OCI-LY1 (cell line): ENCODE measurements at regions not wholly inside any gene's neighbourhood (a gene's known extent, or its start where the extent isn't known, plus 50 kb on each side); places are given as distances from the start of the nearest gene placed in this dataset.
"Not testable (repeated sequence)": the region's sequence is repeated elsewhere in the genome, so short reads cannot be mapped to it uniquely, and the experiment has no call there.

Experiments
- H2AFZ ChIP-seq: fragments of 200-600 bp; sonication (generic), shearing (Covaris generic); 2 replicates; pipeline ENCODE4 v1.6.0; 2014; ENCODE audit warnings: antibody characterized with exemption, mild to moderate bottlenecking, low read length
- H3F3A ChIP-seq: fragments of 200-600 bp; sonication (generic), shearing (Covaris generic); 2 replicates; pipeline ENCODE4 v1.6.0; 2014; ENCODE audit warnings: mild to moderate bottlenecking, antibody characterized with exemption, low read length, moderate library complexity; ENCODE audit not compliant: insufficient read depth
- H3K27ac ChIP-seq: fragments of 200-600 bp; sonication (generic); 2 replicates; pipeline ENCODE4 v1.5.1; 2014; ENCODE audit warnings: low read length, mixed run types, mild to moderate bottlenecking, low read depth; ENCODE audit not compliant: poor library complexity, severe bottlenecking
- H3K27me3 ChIP-seq: fragments of 200-600 bp; sonication (generic); 2 replicates; pipeline ENCODE4 v1.6.0; 2014; ENCODE audit warnings: antibody characterized with exemption, mild to moderate bottlenecking, low read length, moderate library complexity; ENCODE audit not compliant: insufficient read depth
- H3K36me3 ChIP-seq: fragments of 200-600 bp; sonication (generic); 2 replicates; pipeline ENCODE4 v1.6.1; 2014; ENCODE audit warnings: mild to moderate bottlenecking, antibody characterized with exemption, low read length, moderate library complexity, mixed read lengths; ENCODE audit not compliant: insufficient read depth
- H3K4me1 ChIP-seq: fragments of 200-600 bp; sonication (generic); 2 replicates; pipeline ENCODE4 v1.5.1; 2014; ENCODE audit warnings: mild to moderate bottlenecking, low read length, moderate library complexity; ENCODE audit not compliant: insufficient read depth, severe bottlenecking
- H3K4me2 ChIP-seq: fragments of 200-600 bp; sonication (generic), shearing (Covaris generic); 2 replicates; pipeline ENCODE4 v1.6.1; 2014; ENCODE audit warnings: low read length
- H3K4me3 ChIP-seq: fragments of 200-600 bp; sonication (generic); 2 replicates; pipeline ENCODE4 v1.5.1; 2014; ENCODE audit warnings: low read length, low read depth, mild to moderate bottlenecking, mixed read lengths; ENCODE audit not compliant: poor library complexity, severe bottlenecking
- H3K79me2 ChIP-seq: fragments of 200-600 bp; shearing (Covaris generic); 2 replicates; pipeline ENCODE4 v1.6.1; 2016; ENCODE audit warnings: mixed run types, low read length, mixed read lengths; ENCODE audit not compliant: insufficient read depth
- H3K9ac ChIP-seq: fragments of 200-600 bp; sonication (generic), shearing (Covaris generic); 2 replicates; pipeline ENCODE4 v1.6.1; 2014; ENCODE audit warnings: mild to moderate bottlenecking, low read length, mixed read lengths
- H3K9me2 ChIP-seq: fragments of 200-600 bp; sonication (generic), shearing (Covaris generic); 2 replicates; pipeline ENCODE4 v1.6.1; 2014; ENCODE audit warnings: low read depth, mild to moderate bottlenecking, low read length, mixed read lengths
- H3K9me3 ChIP-seq: fragments of 200-600 bp; shearing (Covaris generic); 2 replicates; pipeline ENCODE4 v1.6.1; 2014; ENCODE audit warnings: low read length, mixed read lengths
- H4K20me1 ChIP-seq: fragments of 200-600 bp; sonication (generic), shearing (Covaris generic); 2 replicates; pipeline ENCODE4 v1.6.0; 2016; ENCODE audit warnings: mild to moderate bottlenecking, low read length; ENCODE audit not compliant: insufficient read depth
- EZH2 ChIP-seq: fragments of 200-600 bp; sonication (generic), shearing (Covaris generic); IDR thresholded peaks from 2 replicates; pipeline ENCODE4 v1.8.0; 2017; ENCODE audit warnings: borderline replicate concordance, mixed run types, mild to moderate bottlenecking, antibody characterized with exemption, low read length, moderate library complexity, mixed read lengths
- TF ChIP-seq, protein P1 (sequence below): fragments of 200-600 bp; sonication (generic), shearing (Covaris generic); IDR thresholded peaks from 2 replicates; pipeline ENCODE4 v1.5.1; 2017; ENCODE audit warnings: mild to moderate bottlenecking, antibody characterized with exemption, low read length, moderate library complexity, mixed read lengths

- Histone ChIP-seq H3K4me2 (no peak overlapping the region), H3K27me3 (0 out of 2 replicates have a peak, but pooled peaks cover 2% of the 10 kb centered on the region), H3K4me1 (no peaks in the 10 kb centered on the region), H2AFZ (no peak overlapping the region), H3K36me3 (no peaks in the 10 kb centered on the region), H3K4me3 (no peak overlapping the region), H3K9me3 (no peaks in the 10 kb centered on the region), H3K27ac (no peak overlapping the region), H3F3A (no peaks in the 10 kb centered on the region), H3K9ac (no peak overlapping the region), H3K79me2 (no peaks in the 10 kb centered on the region), H4K20me1 (no peaks in the 10 kb centered on the region), H3K9me2 (no peaks in the 10 kb centered on the region)
- TF ChIP-seq, protein P1, sequence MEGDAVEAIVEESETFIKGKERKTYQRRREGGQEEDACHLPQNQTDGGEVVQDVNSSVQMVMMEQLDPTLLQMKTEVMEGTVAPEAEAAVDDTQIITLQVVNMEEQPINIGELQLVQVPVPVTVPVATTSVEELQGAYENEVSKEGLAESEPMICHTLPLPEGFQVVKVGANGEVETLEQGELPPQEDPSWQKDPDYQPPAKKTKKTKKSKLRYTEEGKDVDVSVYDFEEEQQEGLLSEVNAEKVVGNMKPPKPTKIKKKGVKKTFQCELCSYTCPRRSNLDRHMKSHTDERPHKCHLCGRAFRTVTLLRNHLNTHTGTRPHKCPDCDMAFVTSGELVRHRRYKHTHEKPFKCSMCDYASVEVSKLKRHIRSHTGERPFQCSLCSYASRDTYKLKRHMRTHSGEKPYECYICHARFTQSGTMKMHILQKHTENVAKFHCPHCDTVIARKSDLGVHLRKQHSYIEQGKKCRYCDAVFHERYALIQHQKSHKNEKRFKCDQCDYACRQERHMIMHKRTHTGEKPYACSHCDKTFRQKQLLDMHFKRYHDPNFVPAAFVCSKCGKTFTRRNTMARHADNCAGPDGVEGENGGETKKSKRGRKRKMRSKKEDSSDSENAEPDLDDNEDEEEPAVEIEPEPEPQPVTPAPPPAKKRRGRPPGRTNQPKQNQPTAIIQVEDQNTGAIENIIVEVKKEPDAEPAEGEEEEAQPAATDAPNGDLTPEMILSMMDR, result no peak
- TF ChIP-seq EZH2, result no peak
These were observed 471.2 kb upstream of the RUNX1 start for GRCh38 chr21:35520302-35520701.

DNA sequence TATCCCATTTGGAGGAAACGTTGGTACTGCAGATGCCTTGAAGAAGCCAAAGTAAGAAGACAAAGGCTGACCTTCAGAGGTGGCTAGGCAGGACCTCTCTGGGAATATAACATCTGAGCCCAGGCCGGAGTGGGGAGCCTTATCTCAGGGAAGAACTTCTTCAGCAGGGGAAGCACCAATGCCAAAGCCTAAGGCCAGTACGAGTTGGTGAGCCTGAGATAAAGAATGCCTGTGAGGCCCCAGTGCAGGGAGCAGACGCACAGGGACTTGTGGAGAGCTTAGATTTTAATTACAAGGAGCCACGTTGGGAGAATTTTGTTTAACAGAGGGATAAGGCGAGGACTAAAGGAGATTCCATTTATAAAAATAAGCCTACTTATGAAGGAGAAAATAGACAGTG, 468.8 kb upstream of the RUNX1 start:
- Histone ChIP-seq H3K27me3 (no peaks in the 10 kb centered on the region), H3K4me2 (no peak overlapping the region), H3K36me3 (no peaks in the 10 kb centered on the region), H2AFZ (no peak overlapping the region), H3K9me2 (no peaks in the 10 kb centered on the region), H3F3A (no peaks in the 10 kb centered on the region), H3K9me3 (no peaks in the 10 kb centered on the region), H3K79me2 (no peaks in the 10 kb centered on the region), H3K9ac (no peak overlapping the region), H4K20me1 (no peaks in the 10 kb centered on the region), H3K4me3 (no peak overlapping the region), H3K27ac (no peak overlapping the region), H3K4me1 (no peaks in the 10 kb centered on the region)
- TF ChIP-seq EZH2, result no peak
- TF ChIP-seq, protein P1, result no peak

GRCh38 chr21:35516292-35516691, 467.2 kb upstream of the RUNX1 start:
- not testable (repeated sequence) for H3K4me1 ChIP-seq, H3F3A ChIP-seq, H3K36me3 ChIP-seq, H4K20me1 ChIP-seq, H3K9me2 ChIP-seq, H3K4me3 ChIP-seq, H3K4me2 ChIP-seq, H3K9me3 ChIP-seq, H3K27ac ChIP-seq, H3K79me2 ChIP-seq, H2AFZ ChIP-seq, H3K27me3 ChIP-seq, H3K9ac ChIP-seq

DNA sequence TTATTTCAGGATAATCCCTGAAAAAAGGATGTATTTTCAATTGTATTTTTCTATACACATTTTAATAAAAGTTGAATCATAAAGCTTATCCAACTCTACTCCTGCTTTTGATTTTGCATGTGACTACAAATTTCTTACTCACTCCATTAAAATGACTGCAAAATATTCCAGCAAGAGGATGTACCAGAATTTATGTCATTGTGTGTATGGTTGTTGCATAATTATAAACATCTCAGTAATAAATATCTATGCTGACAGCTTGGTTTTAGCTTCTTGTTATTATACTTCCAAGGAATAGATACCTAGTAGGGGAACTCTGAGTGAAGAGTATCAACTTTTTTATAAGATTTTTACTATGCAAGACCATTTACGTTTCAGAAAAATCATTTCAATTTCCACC, 463.2 kb upstream of the RUNX1 start:
- Histone ChIP-seq H3K9ac (no peak overlapping the region), H3K79me2 (no peaks in the 10 kb centered on the region), H2AFZ (no peak overlapping the region), H3K9me3 (no peaks in the 10 kb centered on the region), H3K9me2 (no peaks in the 10 kb centered on the region), H3K36me3 (no peaks in the 10 kb centered on the region), H3K4me3 (no peak overlapping the region), H3F3A (no peaks in the 10 kb centered on the region), H3K27ac (no peak overlapping the region), H4K20me1 (no peaks in the 10 kb centered on the region), H3K4me1 (no peaks in the 10 kb centered on the region), H3K27me3 (no peaks in the 10 kb centered on the region), H3K4me2 (no peak overlapping the region)
- TF ChIP-seq, protein P1, result no peak
